Lower leg skin (tissue), 3 donors: ENCODE measurements at regions not wholly inside any gene's neighbourhood (a gene's known extent, or its start where the extent isn't known, plus 50 kb on each side); places are given as distances from the start of the nearest gene placed in this dataset.

ENCODE experiments used
- POLR2A ChIP-seq, 2 donors: fragments of 450-650 bp; IDR thresholded peaks; one replicate each; pipeline ENCODE4 v1.6.1; 2016 to 2017; ENCODE audit warnings: antibody characterized with exemption in 2 of 2, mild to moderate bottlenecking in 1 of 2, moderate library complexity in 1 of 2
- TF ChIP-seq, protein P1 (sequence below), 3 donors: fragments of 450-650 bp; IDR thresholded peaks; one replicate each; pipeline ENCODE4 v1.5.1; 2016; ENCODE audit warnings: antibody characterized with exemption in 3 of 3, mild to moderate bottlenecking in 3 of 3, moderate library complexity in 2 of 3

- TF ChIP-seq, protein P1, sequence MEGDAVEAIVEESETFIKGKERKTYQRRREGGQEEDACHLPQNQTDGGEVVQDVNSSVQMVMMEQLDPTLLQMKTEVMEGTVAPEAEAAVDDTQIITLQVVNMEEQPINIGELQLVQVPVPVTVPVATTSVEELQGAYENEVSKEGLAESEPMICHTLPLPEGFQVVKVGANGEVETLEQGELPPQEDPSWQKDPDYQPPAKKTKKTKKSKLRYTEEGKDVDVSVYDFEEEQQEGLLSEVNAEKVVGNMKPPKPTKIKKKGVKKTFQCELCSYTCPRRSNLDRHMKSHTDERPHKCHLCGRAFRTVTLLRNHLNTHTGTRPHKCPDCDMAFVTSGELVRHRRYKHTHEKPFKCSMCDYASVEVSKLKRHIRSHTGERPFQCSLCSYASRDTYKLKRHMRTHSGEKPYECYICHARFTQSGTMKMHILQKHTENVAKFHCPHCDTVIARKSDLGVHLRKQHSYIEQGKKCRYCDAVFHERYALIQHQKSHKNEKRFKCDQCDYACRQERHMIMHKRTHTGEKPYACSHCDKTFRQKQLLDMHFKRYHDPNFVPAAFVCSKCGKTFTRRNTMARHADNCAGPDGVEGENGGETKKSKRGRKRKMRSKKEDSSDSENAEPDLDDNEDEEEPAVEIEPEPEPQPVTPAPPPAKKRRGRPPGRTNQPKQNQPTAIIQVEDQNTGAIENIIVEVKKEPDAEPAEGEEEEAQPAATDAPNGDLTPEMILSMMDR (IDR thresholded peaks at IDR 0.05): no peak
- TF ChIP-seq POLR2A (IDR thresholded peaks at IDR 0.05): no peak
Measured at GRCh38 chr12:13851828-13852227, 129.6 kb downstream of the GRIN2B start.
